Neural cell (in vitro differentiated cells): ENCODE measurements at regions not wholly inside any gene's neighbourhood (a gene's known extent, or its start where the extent isn't known, plus 50 kb on each side); places are given as distances from the start of the nearest gene placed in this dataset.

Experiments used
- H2AFZ ChIP-seq: fragments of 200-600, 300-800 bp; sonication (generic), shearing (Covaris generic); 2 replicates; pipeline ENCODE4 v1.6.0; 2014; ENCODE audit warnings: low read depth, mild to moderate bottlenecking, antibody characterized with exemption, low read length, moderate library complexity
- H3F3A ChIP-seq: fragments of 200-600 bp; shearing (Covaris generic); 2 replicates; pipeline ENCODE4 v1.6.1; 2016; ENCODE audit warnings: mild to moderate bottlenecking, moderate library complexity, mixed read lengths, antibody characterized with exemption, low read length; ENCODE audit not compliant: insufficient read depth, poor library complexity, severe bottlenecking
- H3K27ac ChIP-seq: fragments of 200-600, 300-800 bp; sonication (generic), shearing (Covaris generic); 2 replicates; pipeline ENCODE4 v1.5.1; 2014; ENCODE audit warnings: mild to moderate bottlenecking, low read length, moderate library complexity
- H3K27me3 ChIP-seq: fragments of 300-800, 200-600 bp; sonication (generic), shearing (Covaris generic); 2 replicates; pipeline ENCODE4 v1.6.0; 2014; ENCODE audit warnings: mild to moderate bottlenecking, low read depth, low read length, moderate library complexity; ENCODE audit not compliant: insufficient read depth
- H3K36me3 ChIP-seq: fragments of 300-800, 200-600 bp; sonication (generic), shearing (Covaris generic); 2 replicates; pipeline ENCODE4 v1.5.1; 2014; ENCODE audit warnings: mild to moderate bottlenecking, antibody characterized with exemption, low read length, moderate library complexity; ENCODE audit not compliant: insufficient read depth
- H3K4me2 ChIP-seq: fragments of 300-800, 200-600 bp; sonication (generic), shearing (Covaris generic); 2 replicates; pipeline ENCODE4 v1.6.0; 2014; ENCODE audit warnings: mild to moderate bottlenecking, low read length
- H3K4me3 ChIP-seq: fragments of 300-800, 200-600 bp; sonication (generic), shearing (Covaris generic); 2 replicates; pipeline ENCODE4 v1.5.1; 2014; ENCODE audit warnings: mild to moderate bottlenecking, low read length, moderate library complexity
- H3K79me2 ChIP-seq: fragments of 200-600 bp; shearing (Covaris generic); replicated peaks from 2 replicates; pipeline ENCODE4 v1.6.0; 2014; ENCODE audit warnings: mild to moderate bottlenecking, low read length, moderate library complexity; ENCODE audit not compliant: insufficient read depth
- H3K9ac ChIP-seq: fragments of 300-800, 200-600 bp; sonication (generic), shearing (Covaris generic); 2 replicates; pipeline ENCODE4 v1.6.1; 2016; ENCODE audit warnings: mild to moderate bottlenecking, low read length, mixed read lengths
- H3K9me2 ChIP-seq: fragments of 200-600 bp; shearing (Covaris generic); 2 replicates; pipeline ENCODE4 v1.6.1; 2016; ENCODE audit warnings: mild to moderate bottlenecking, low read length, mixed read lengths; ENCODE audit not compliant: insufficient read depth
- H3K9me3 ChIP-seq: fragments of 200-600, 300-800 bp; sonication (generic), shearing (Covaris generic); 2 replicates; pipeline ENCODE4 v1.6.1; 2016; ENCODE audit warnings: mild to moderate bottlenecking, mixed run types, low read length, moderate library complexity, mixed read lengths
- H4K20me1 ChIP-seq: fragments of 200-600 bp; shearing (Covaris generic); 2 replicates; pipeline ENCODE4 v1.6.1; 2016; ENCODE audit warnings: mild to moderate bottlenecking, mixed run types; ENCODE audit not compliant: insufficient read depth
- CTCF ChIP-seq: fragments of 450-650 bp; IDR thresholded peaks from 2 replicates; pipeline ENCODE4 v1.5.1; 2014; ENCODE audit warnings: antibody characterized with exemption, mild to moderate bottlenecking, moderate library complexity; ENCODE audit not compliant: poor library complexity, severe bottlenecking
- EP300 ChIP-seq: fragments of 450-650 bp; conservative IDR thresholded peaks from 2 replicates; pipeline ENCODE4 v1.6.1; 2014; ENCODE audit warnings: antibody characterized with exemption, mild to moderate bottlenecking, moderate library complexity; ENCODE audit not compliant: poor library complexity, severe bottlenecking
- EZH2 ChIP-seq: fragments of 200-600, 300-800 bp; shearing (Covaris generic), sonication (generic); IDR thresholded peaks from 2 replicates; pipeline ENCODE4 v1.6.1; 2014; ENCODE audit warnings: antibody characterized with exemption, low read length, borderline replicate concordance, mild to moderate bottlenecking; ENCODE audit not compliant: insufficient read depth, poor library complexity, severe bottlenecking
- MXI1 ChIP-seq: fragments of 450-650 bp; conservative IDR thresholded peaks from 2 replicates; pipeline ENCODE4 v1.6.1; 2014; ENCODE audit warnings: antibody characterized with exemption, mild to moderate bottlenecking; ENCODE audit not compliant: poor library complexity, severe bottlenecking
- POLR2AphosphoS5 ChIP-seq: IDR thresholded peaks from 2 replicates; pipeline ENCODE4 v1.6.1; 2012
- RAD21 ChIP-seq: fragments of 450-650 bp; conservative IDR thresholded peaks from 2 replicates; pipeline ENCODE4 v1.6.1; 2014; ENCODE audit warnings: antibody characterized with exemption, mild to moderate bottlenecking, moderate library complexity
- REST ChIP-seq: IDR thresholded peaks from 2 replicates; pipeline ENCODE4 v1.6.1; 2012; ENCODE audit warnings: borderline replicate concordance
- SMC3 ChIP-seq: fragments of 450-650 bp; conservative IDR thresholded peaks from 2 replicates; pipeline ENCODE4 v1.6.1; 2014; ENCODE audit warnings: antibody characterized with exemption, mild to moderate bottlenecking, moderate library complexity; ENCODE audit not compliant: poor library complexity
- TAF1 ChIP-seq: IDR thresholded peaks from 2 replicates; pipeline ENCODE4 v1.6.1; 2012; ENCODE audit warnings: low read depth

- Histone ChIP-seq H3K9me2 (no peaks in the 10 kb centered on the region), H3F3A (no peaks in the 10 kb centered on the region), H3K27me3 (no peaks in the 10 kb centered on the region), H3K4me3 (no peak overlapping the region), H3K27ac (no peak overlapping the region), H3K9me3 (no peaks in the 10 kb centered on the region), H3K9ac (no peak overlapping the region), H3K79me2 (no peaks in the 10 kb centered on the region), H3K4me2 (no peak overlapping the region), H3K36me3 (no peaks in the 10 kb centered on the region), H2AFZ (no peak overlapping the region), H4K20me1 (no peaks in the 10 kb centered on the region)
- TF ChIP-seq MXI1: no peak
Observed at GRCh38 chr17:77756846-77757560, 201.5 kb upstream of the TNRC6C start.

- Histone ChIP-seq H3K4me3 (no peak overlapping the region), H3K36me3 (no peaks in the 10 kb centered on the region), H3F3A (no peaks in the 10 kb centered on the region), H3K79me2 (no peaks in the 10 kb centered on the region), H3K9ac (no peak overlapping the region), H3K27me3 (no peaks in the 10 kb centered on the region), H3K27ac (no peak overlapping the region), H2AFZ (no peak overlapping the region), H3K4me2 (no peak overlapping the region), H4K20me1 (no peaks in the 10 kb centered on the region), H3K9me2 (no peaks in the 10 kb centered on the region), H3K9me3 (no peaks in the 10 kb centered on the region)
- no peak for TF ChIP-seq POLR2AphosphoS5
- TF ChIP-seq RAD21: no peak
- no peak for TF ChIP-seq EP300
- TF ChIP-seq SMC3: no peak
- TF ChIP-seq EZH2: no peak
- no peak for TF ChIP-seq CTCF
Observed at GRCh38 chr17:77757561-77757898, 201.0 kb upstream of the TNRC6C start.

GRCh38 chr17:77763023-77763422 lies 195.5 kb upstream of the TNRC6C start:
- no peaks in the 10 kb centered on the region for H3K27me3 ChIP-seq
- H3K79me2 ChIP-seq: no peaks in the 10 kb centered on the region
- H3F3A ChIP-seq: no peaks in the 10 kb centered on the region
- H3K27ac ChIP-seq: no peak overlapping the region
- no peaks in the 10 kb centered on the region for H3K9me3 ChIP-seq
- H4K20me1 ChIP-seq: no peaks in the 10 kb centered on the region
- no peaks in the 10 kb centered on the region for H3K36me3 ChIP-seq
- no peak overlapping the region for H2AFZ ChIP-seq
- no peak overlapping the region for H3K4me3 ChIP-seq
- H3K9ac ChIP-seq: no peak overlapping the region
- H3K4me2 ChIP-seq: no peak overlapping the region
- TF ChIP-seq RAD21: no peak
- no peak for TF ChIP-seq POLR2AphosphoS5
- TF ChIP-seq EP300: no peak
- TF ChIP-seq EZH2: no peak
- no peak for TF ChIP-seq TAF1
- no peak for TF ChIP-seq MXI1
- TF ChIP-seq CTCF: no peak
- no peak for TF ChIP-seq SMC3
- TF ChIP-seq REST: no peak
- no peaks in the 10 kb centered on the region for H3K9me2 ChIP-seq
